ENCODE measurements at regions not wholly inside any gene's neighbourhood (a gene's known extent, or its start where the extent isn't known, plus 50 kb on each side); places are given as distances from the start of the nearest gene placed in this dataset.

DNA sequence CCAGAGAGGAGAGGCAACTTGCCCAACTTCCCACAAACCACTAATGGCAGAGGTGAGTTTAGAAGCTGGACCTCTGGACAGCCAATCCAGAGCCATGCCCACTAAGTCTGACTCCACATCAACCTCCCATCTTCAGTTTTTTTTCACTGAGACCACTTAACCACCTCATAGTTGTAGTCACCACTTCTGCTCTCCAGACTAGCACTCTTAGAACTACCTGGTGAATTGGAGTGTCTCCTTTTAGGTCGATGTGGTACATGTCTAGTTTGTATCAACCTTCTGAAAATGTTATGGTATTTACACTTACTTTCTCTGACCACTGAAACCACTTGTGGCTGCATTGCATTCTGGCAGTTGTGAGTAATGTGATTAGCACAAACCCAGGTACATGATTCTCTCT, 743.6 kb upstream of the FANCL start:
- TF ChIP-seq, protein P1, sequence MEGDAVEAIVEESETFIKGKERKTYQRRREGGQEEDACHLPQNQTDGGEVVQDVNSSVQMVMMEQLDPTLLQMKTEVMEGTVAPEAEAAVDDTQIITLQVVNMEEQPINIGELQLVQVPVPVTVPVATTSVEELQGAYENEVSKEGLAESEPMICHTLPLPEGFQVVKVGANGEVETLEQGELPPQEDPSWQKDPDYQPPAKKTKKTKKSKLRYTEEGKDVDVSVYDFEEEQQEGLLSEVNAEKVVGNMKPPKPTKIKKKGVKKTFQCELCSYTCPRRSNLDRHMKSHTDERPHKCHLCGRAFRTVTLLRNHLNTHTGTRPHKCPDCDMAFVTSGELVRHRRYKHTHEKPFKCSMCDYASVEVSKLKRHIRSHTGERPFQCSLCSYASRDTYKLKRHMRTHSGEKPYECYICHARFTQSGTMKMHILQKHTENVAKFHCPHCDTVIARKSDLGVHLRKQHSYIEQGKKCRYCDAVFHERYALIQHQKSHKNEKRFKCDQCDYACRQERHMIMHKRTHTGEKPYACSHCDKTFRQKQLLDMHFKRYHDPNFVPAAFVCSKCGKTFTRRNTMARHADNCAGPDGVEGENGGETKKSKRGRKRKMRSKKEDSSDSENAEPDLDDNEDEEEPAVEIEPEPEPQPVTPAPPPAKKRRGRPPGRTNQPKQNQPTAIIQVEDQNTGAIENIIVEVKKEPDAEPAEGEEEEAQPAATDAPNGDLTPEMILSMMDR (IDR thresholded peaks at IDR 0.05): no peak
- no peak for TF ChIP-seq EZH2 (IDR thresholded peaks at IDR 0.05; ENCODE audit: borderline replicate concordance, insufficient read depth, low read depth, low read length, poor library complexity, severe bottlenecking)
